H1 (cell line): ENCODE measurements at regions not wholly inside any gene's neighbourhood (a gene's known extent, or its start where the extent isn't known, plus 50 kb on each side); places are given as distances from the start of the nearest gene placed in this dataset.

Experiments
- CTCF ChIA-PET: fragments of 300-600 bp; sonication (Branson Sonifier 250); formaldehyde crosslinking; loops from one replicate; lab custom pipeline; 2021; ENCODE audit not compliant: partially characterized antibody; lab: Charles Lee
- POLR2A ChIA-PET: fragments of 300-600 bp; sonication (Branson Sonifier 250); formaldehyde crosslinking; loops from one replicate; lab custom pipeline; 2021; ENCODE audit warnings: inconsistent platforms; ENCODE audit not compliant: partially characterized antibody; lab: Charles Lee
- DNase-seq, 2 experiments: peaks; one replicate each; pipeline versions ENCODE4 v3.0.0 to v3.0.0-alpha.2; 2010 to 2022; ENCODE audit warnings: low spot score in 2 of 2, low read depth in 1 of 2, mixed read lengths in 1 of 2
- FAIRE-seq: peaks from 2 replicates; lab custom pipeline; 2011; peaks lifted over from hg19 to GRCh38; lab: Jason Lieb, UNC
- H2AFZ ChIP-seq: 2 replicates; pipeline ENCODE4 v1.8.1; 2012; ENCODE audit warnings: low read length, inconsistent platforms
- H2AK5ac ChIP-seq: 2 replicates; pipeline ENCODE4 v1.6.1; 2013; ENCODE audit warnings: low read depth, low read length
- H2BK120ac ChIP-seq: replicated peaks from 2 replicates; pipeline ENCODE3; 2013; ENCODE audit warnings: low read depth, low read length, inconsistent platforms
- H2BK12ac ChIP-seq: 2 replicates; pipeline ENCODE4 v1.6.1; 2013; ENCODE audit warnings: low read depth, low read length
- H2BK15ac ChIP-seq: 2 replicates; pipeline ENCODE4 v1.6.1; 2013; ENCODE audit warnings: low read length
- H2BK20ac ChIP-seq: 2 replicates; pipeline ENCODE4 v1.6.1; 2013; ENCODE audit warnings: low read length
- H2BK5ac ChIP-seq: 2 replicates; pipeline ENCODE4 v1.6.1; 2013; ENCODE audit warnings: low read depth, low read length
- H3K14ac ChIP-seq: 2 replicates; pipeline ENCODE4 v1.6.1; 2013; ENCODE audit warnings: inconsistent platforms; ENCODE audit not compliant: insufficient read length
- H3K18ac ChIP-seq: 2 replicates; pipeline ENCODE4 v1.6.1; 2013; ENCODE audit warnings: low read length; ENCODE audit errors: extremely low read depth
- H3K23ac ChIP-seq: 2 replicates; pipeline ENCODE4 v1.6.1; 2013; ENCODE audit warnings: inconsistent platforms; ENCODE audit not compliant: insufficient read length
- H3K23me2 ChIP-seq: 2 replicates; pipeline ENCODE4 v1.6.1; 2013; ENCODE audit warnings: low read depth, low read length
- H3K27ac ChIP-seq: 2 replicates; pipeline ENCODE4 v1.6.1; 2011; ENCODE audit warnings: low read depth, low read length, inconsistent platforms
- H3K27me3 ChIP-seq, 4 experiments: replicated peaks in 1 of 4; 1 replicate in 1 of 4; 2 replicates in 3 of 4; pipeline versions ENCODE4 v1.6.1 to v1.8.1; 2011 to 2013; ENCODE audit warnings: low read length in 3 of 4, mild to moderate bottlenecking in 3 of 4, inconsistent platforms in 2 of 4, mixed read lengths in 2 of 4, moderate library complexity in 1 of 4; ENCODE audit not compliant: control insufficient read depth in 3 of 4, insufficient read depth in 3 of 4; ENCODE audit errors: extremely low read depth in 1 of 4
- H3K36me3 ChIP-seq, 4 experiments: 2 replicates each; pipeline versions ENCODE4 v1.6.1 to v1.8.1; 2011 to 2013; ENCODE audit warnings: mild to moderate bottlenecking in 4 of 4, low read length in 3 of 4, moderate library complexity in 2 of 4, control low read depth in 1 of 4, inconsistent platforms in 1 of 4; ENCODE audit not compliant: insufficient read depth in 4 of 4, control insufficient read depth in 2 of 4
- H3K4ac ChIP-seq: replicated peaks from 2 replicates; pipeline ENCODE3; 2013; ENCODE audit warnings: low read length, low read depth, mixed read lengths, inconsistent platforms; ENCODE audit not compliant: insufficient read length
- H3K4me1 ChIP-seq, 4 experiments: replicated peaks in 1 of 4; 1 replicate in 1 of 4; 2 replicates in 3 of 4; pipeline versions ENCODE4 v1.6.1 to v1.8.1; 2011 to 2013; ENCODE audit warnings: low read length in 3 of 4, inconsistent platforms in 2 of 4, mixed read lengths in 1 of 4; ENCODE audit not compliant: insufficient read depth in 4 of 4, control insufficient read depth in 3 of 4
- H3K4me2 ChIP-seq, 2 experiments: 2 replicates each; pipeline versions ENCODE4 v1.6.1 to v1.8.1; 2011 to 2013; ENCODE audit warnings: low read depth in 2 of 2, low read length in 2 of 2, control low read depth in 1 of 2, inconsistent platforms in 1 of 2, mild to moderate bottlenecking in 1 of 2; ENCODE audit not compliant: insufficient read depth in 1 of 2
- H3K4me3 ChIP-seq, 4 experiments: fragments of 200-600, 300-600 bp in 1 of 4; sonication (generic), shearing (Covaris generic), sonication (Bioruptor Twin) in 1 of 4; 2 replicates each; pipeline versions ENCODE4 v1.5.1 to v1.8.1; 2011 to 2016; ENCODE audit warnings: low read length in 4 of 4, low read depth in 3 of 4, control low read depth in 2 of 4, inconsistent platforms in 2 of 4, mild to moderate bottlenecking in 2 of 4, mixed read lengths in 1 of 4, moderate library complexity in 1 of 4; ENCODE audit not compliant: insufficient read depth in 2 of 4; ENCODE audit errors: extremely low read depth in 1 of 4
- H3K56ac ChIP-seq: replicated peaks from 2 replicates; pipeline ENCODE3; 2013; ENCODE audit warnings: low read depth, mild to moderate bottlenecking, mixed read lengths, low read length, inconsistent platforms; ENCODE audit not compliant: insufficient read length
- H3K79me1 ChIP-seq: 2 replicates; pipeline ENCODE4 v1.6.1; 2013; ENCODE audit warnings: low read depth, low read length, control low read depth
- H3K79me2 ChIP-seq, 2 experiments: 2 replicates each; pipeline versions ENCODE4 v1.6.1 to v1.8.1; 2012 to 2013; ENCODE audit warnings: low read length in 2 of 2, mild to moderate bottlenecking in 2 of 2, inconsistent platforms in 1 of 2; ENCODE audit not compliant: insufficient read depth in 2 of 2, control insufficient read depth in 1 of 2
- H3K9ac ChIP-seq, 4 experiments: replicated peaks in 1 of 4; 1 replicate in 1 of 4; 2 replicates in 3 of 4; pipeline versions ENCODE4 v1.6.1 to v1.8.1; 2011 to 2013; ENCODE audit warnings: low read depth in 3 of 4, low read length in 3 of 4, control low read depth in 2 of 4, mild to moderate bottlenecking in 2 of 4, moderate library complexity in 2 of 4, inconsistent platforms in 1 of 4; ENCODE audit errors: extremely low read depth in 1 of 4
- H3K9me3 ChIP-seq, 2 experiments: 2 replicates each; pipeline versions ENCODE4 v1.6.1 to v1.8.1; 2012 to 2013; ENCODE audit warnings: mild to moderate bottlenecking in 2 of 2, moderate library complexity in 2 of 2, control low read depth in 1 of 2, inconsistent platforms in 1 of 2, low read depth in 1 of 2, low read length in 1 of 2, mixed read lengths in 1 of 2; ENCODE audit not compliant: insufficient read depth in 2 of 2
- H4K20me1 ChIP-seq, 2 experiments: replicated peaks in 1 of 2; 2 replicates each; pipeline versions ENCODE3 to v1.8.1; 2011 to 2013; ENCODE audit warnings: inconsistent platforms in 2 of 2, low read length in 2 of 2, mild to moderate bottlenecking in 1 of 2; ENCODE audit not compliant: insufficient read depth in 2 of 2, control insufficient read depth in 1 of 2
- H4K5ac ChIP-seq: 2 replicates; pipeline ENCODE4 v1.6.1; 2013; ENCODE audit warnings: low read length, low read depth, mixed read lengths, inconsistent platforms; ENCODE audit not compliant: insufficient read length
- H4K8ac ChIP-seq: 2 replicates; pipeline ENCODE4 v1.8.0; 2013; ENCODE audit warnings: mild to moderate bottlenecking, moderate library complexity, low read length, inconsistent platforms; ENCODE audit not compliant: insufficient read depth; ENCODE audit errors: extremely low read depth
- H4K91ac ChIP-seq: replicated peaks from 2 replicates; pipeline ENCODE3; 2013; ENCODE audit warnings: low read length, mixed read lengths, inconsistent platforms; ENCODE audit not compliant: insufficient read length
- BRCA1 ChIP-seq: IDR thresholded peaks from 2 replicates; pipeline ENCODE4 v1.6.1; 2012; ENCODE audit warnings: low read depth, low read length, improper control_type of control experiment
- CEBPB ChIP-seq: IDR thresholded peaks from 2 replicates; pipeline ENCODE4 v1.6.1; 2012; ENCODE audit warnings: low read depth, low read length
- CHD1 ChIP-seq: IDR thresholded peaks from 2 replicates; pipeline ENCODE4 v1.6.1; 2012; ENCODE audit warnings: low read depth, low read length, improper control_type of control experiment
- GABPA ChIP-seq: IDR thresholded peaks from 2 replicates; pipeline ENCODE4 v1.6.1; 2011; ENCODE audit warnings: mild to moderate bottlenecking, low read length, moderate library complexity, borderline replicate concordance; ENCODE audit not compliant: insufficient read depth
- JUN ChIP-seq: IDR thresholded peaks from 2 replicates; pipeline ENCODE4 v1.6.1; 2011; ENCODE audit warnings: low read depth, mild to moderate bottlenecking, improper control_type of control experiment, low read length
- MAX ChIP-seq: IDR thresholded peaks from 2 replicates; pipeline ENCODE4 v1.6.1; 2012; ENCODE audit warnings: inconsistent platforms
- RAD21 ChIP-seq, 2 experiments: IDR thresholded peaks in 1 of 2; conservative IDR thresholded peaks in 1 of 2; 2 replicates each; pipeline ENCODE4 v1.6.1; 2011; ENCODE audit warnings: low read depth in 2 of 2, low read length in 2 of 2, improper control_type of control experiment in 1 of 2, inconsistent platforms in 1 of 2, mild to moderate bottlenecking in 1 of 2, moderate library complexity in 1 of 2
- RXRA ChIP-seq: IDR thresholded peaks from 2 replicates; pipeline ENCODE4 v1.6.1; 2011; ENCODE audit warnings: low read depth, mild to moderate bottlenecking, low read length, moderate library complexity; ENCODE audit not compliant: insufficient read depth
- SAP30 ChIP-seq: fragments of 300-600 bp; sonication (generic); IDR thresholded peaks from 2 replicates; pipeline ENCODE4 v1.7.1; 2012; ENCODE audit warnings: low read length, moderate library complexity, mild to moderate bottlenecking, inconsistent platforms; ENCODE audit not compliant: insufficient read depth, insufficient replicate concordance
- SIN3A ChIP-seq, 2 experiments: IDR thresholded peaks in 1 of 2; conservative IDR thresholded peaks in 1 of 2; 2 replicates each; pipeline ENCODE4 v1.6.1; 2011 to 2012; ENCODE audit warnings: low read length in 2 of 2, improper control_type of control experiment in 1 of 2, low read depth in 1 of 2, mild to moderate bottlenecking in 1 of 2
- SIX5 ChIP-seq: IDR thresholded peaks from 2 replicates; pipeline ENCODE4 v1.6.1; 2011; ENCODE audit warnings: mild to moderate bottlenecking, low read depth, low read length
- SP1 ChIP-seq: IDR thresholded peaks from 2 replicates; pipeline ENCODE4 v1.6.1; 2011; ENCODE audit warnings: low read depth, low read length
- TBP ChIP-seq: IDR thresholded peaks from 2 replicates; pipeline ENCODE4 v1.6.1; 2011; ENCODE audit warnings: low read depth, low read length, improper control_type of control experiment
- USF2 ChIP-seq: IDR thresholded peaks from 2 replicates; pipeline ENCODE4 v1.6.1; 2011; ENCODE audit warnings: low read length, improper control_type of control experiment
- YY1 ChIP-seq: IDR thresholded peaks from 2 replicates; pipeline ENCODE4 v1.6.1; 2011; ENCODE audit warnings: low read depth, mild to moderate bottlenecking, low read length

- H3K27me3 ChIP-seq: no peaks in the 10 kb centered on the region
- TF ChIP-seq BRCA1 (no peak), TBP (no peak), SAP30 (no peak), GABPA (no peak), RAD21 (IDR thresholded peaks at IDR 0.05 in 1 of 2, conservative IDR thresholded peaks at IDR 0.05 in 1 of 2; ENCODE audit: low read depth in 2 of 2, low read length in 2 of 2) (no peak), SP1 (no peak), YY1 (no peak), JUN (no peak), CHD1 (no peak), USF2 (no peak), SIX5 (no peak), MAX (no peak), CEBPB (no peak), RXRA (no peak), SIN3A (conservative IDR thresholded peaks at IDR 0.05 in 1 of 2, IDR thresholded peaks at IDR 0.05 in 1 of 2; ENCODE audit: low read depth in 1 of 2, low read length in 2 of 2) (no peak)
Observed at GRCh38 chr3:78178209-78178608, 1138.3 kb downstream of the ROBO2 start.

More at GRCh38 chr3:78178209-78178608, 1138.3 kb downstream of the ROBO2 start:
- no peaks in the 10 kb centered on the region for H3K9me3 ChIP-seq
- POLR2A ChIA-PET: no interaction called here
- H4K5ac ChIP-seq: no peak overlapping the region
- no peak overlapping the region for H2AFZ ChIP-seq
- no peaks in the 10 kb centered on the region for H3K79me1 ChIP-seq
- H3K18ac ChIP-seq: no peak overlapping the region
- no peak overlapping the region for H2BK15ac ChIP-seq
- H3K23me2 ChIP-seq: no peaks in the 10 kb centered on the region; the same call in 1 of the 2 replicates
- no peak overlapping the region for H2BK20ac ChIP-seq
- H2BK5ac ChIP-seq: no peak overlapping the region
- H3K27ac ChIP-seq: no peak overlapping the region
- H3K4ac ChIP-seq: no peak overlapping the region
- H2BK120ac ChIP-seq: no peak overlapping the region
- no peak overlapping the region for H3K14ac ChIP-seq
- no peak overlapping the region for H2AK5ac ChIP-seq
- no peaks in the 10 kb centered on the region for H3K36me3 ChIP-seq
- H3K4me2 ChIP-seq: no peak overlapping the region
- H3K9ac ChIP-seq: no peak overlapping the region
- CTCF ChIA-PET: no interaction called here
- H3K56ac ChIP-seq: no peak overlapping the region
- H3K4me1 ChIP-seq: peaks cover 0 to under 1% (median 0%) of the 10 kb centered on the region in 4 experiments; a peak in 2 of 7 replicates
- no peak overlapping the region for H4K8ac ChIP-seq
- no peaks in the 10 kb centered on the region for H4K20me1 ChIP-seq
- no peak overlapping the region for H3K23ac ChIP-seq
- DNase-seq: no peak
- no peaks in the 10 kb centered on the region for H3K79me2 ChIP-seq
- no peak overlapping the region for H3K4me3 ChIP-seq
- FAIRE-seq: no peak
- no peak overlapping the region for H2BK12ac ChIP-seq
- H4K91ac ChIP-seq: no peak overlapping the region
